ENCODE measurements at regions not wholly inside any gene's neighbourhood (a gene's known extent, or its start where the extent isn't known, plus 50 kb on each side); places are given as distances from the start of the nearest gene placed in this dataset.

GRCh38 chr4:23700197-23700596, 189.7 kb downstream of the PPARGC1A start:
- TF ChIP-seq CTCF (IDR thresholded peaks at IDR 0.05; ENCODE audit: borderline replicate concordance, extremely low read depth, low read length, poor library complexity, severe bottlenecking) (no peak), EZH2 (IDR thresholded peaks at IDR 0.05; ENCODE audit: borderline replicate concordance, low read depth, low read length, severe bottlenecking) (no peak)

All from DND-41 (cell line).